ENCODE measurements at regions not wholly inside any gene's neighbourhood (a gene's known extent, or its start where the extent isn't known, plus 50 kb on each side); places are given as distances from the start of the nearest gene placed in this dataset.

DNA sequence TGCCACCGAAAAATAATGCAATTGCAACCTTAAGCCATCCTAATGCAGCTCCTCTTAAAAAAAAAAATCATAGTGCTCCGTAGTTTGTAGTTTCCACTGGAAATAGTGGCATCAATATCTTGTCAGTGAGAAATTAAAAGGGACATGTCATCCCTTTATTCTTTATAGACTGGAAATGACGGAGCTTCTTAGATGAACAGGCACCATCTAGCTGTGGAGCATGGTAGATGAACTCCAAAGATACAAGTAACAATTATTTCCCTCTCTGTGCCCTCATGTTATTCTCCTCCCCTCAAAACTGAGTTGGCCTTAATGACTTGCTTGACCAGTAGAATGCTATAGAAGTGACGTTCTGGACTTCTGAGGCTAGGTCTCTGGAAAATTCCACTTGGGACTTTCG, 268.1 kb upstream of the SPTLC3 start:
- TF ChIP-seq, protein P1, sequence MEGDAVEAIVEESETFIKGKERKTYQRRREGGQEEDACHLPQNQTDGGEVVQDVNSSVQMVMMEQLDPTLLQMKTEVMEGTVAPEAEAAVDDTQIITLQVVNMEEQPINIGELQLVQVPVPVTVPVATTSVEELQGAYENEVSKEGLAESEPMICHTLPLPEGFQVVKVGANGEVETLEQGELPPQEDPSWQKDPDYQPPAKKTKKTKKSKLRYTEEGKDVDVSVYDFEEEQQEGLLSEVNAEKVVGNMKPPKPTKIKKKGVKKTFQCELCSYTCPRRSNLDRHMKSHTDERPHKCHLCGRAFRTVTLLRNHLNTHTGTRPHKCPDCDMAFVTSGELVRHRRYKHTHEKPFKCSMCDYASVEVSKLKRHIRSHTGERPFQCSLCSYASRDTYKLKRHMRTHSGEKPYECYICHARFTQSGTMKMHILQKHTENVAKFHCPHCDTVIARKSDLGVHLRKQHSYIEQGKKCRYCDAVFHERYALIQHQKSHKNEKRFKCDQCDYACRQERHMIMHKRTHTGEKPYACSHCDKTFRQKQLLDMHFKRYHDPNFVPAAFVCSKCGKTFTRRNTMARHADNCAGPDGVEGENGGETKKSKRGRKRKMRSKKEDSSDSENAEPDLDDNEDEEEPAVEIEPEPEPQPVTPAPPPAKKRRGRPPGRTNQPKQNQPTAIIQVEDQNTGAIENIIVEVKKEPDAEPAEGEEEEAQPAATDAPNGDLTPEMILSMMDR (IDR thresholded peaks at IDR 0.05): no peak
- TF ChIP-seq POLR2A (IDR thresholded peaks at IDR 0.05): no peak

All from body of pancreas (tissue), 4 donors.